ENCODE measurements at regions not wholly inside any gene's neighbourhood (a gene's known extent, or its start where the extent isn't known, plus 50 kb on each side); places are given as distances from the start of the nearest gene placed in this dataset.

- TF ChIP-seq POLR2AphosphoS5 (IDR thresholded peaks at IDR 0.05; ENCODE audit: insufficient read depth, low read depth, low read length) (no peak), MYC (IDR thresholded peaks at IDR 0.05; ENCODE audit: low read depth, low read length) (no peak), EZH2 (IDR thresholded peaks at IDR 0.05; ENCODE audit: borderline replicate concordance, low read depth, low read length, severe bottlenecking) (no peak), FOS (IDR thresholded peaks at IDR 0.05; ENCODE audit: borderline replicate concordance, insufficient read depth, low read length) (no peak), POLR2A (IDR thresholded peaks at IDR 0.05; ENCODE audit: low read depth, low read length) (no peak), GATA2 (IDR thresholded peaks at IDR 0.05; ENCODE audit: insufficient read depth, insufficient read length, low read depth, low read length) (no peak), CTCF (IDR thresholded peaks at IDR 0.05; ENCODE audit: extremely low read depth in 1 of 2, insufficient read depth in 1 of 2, low read depth in 1 of 2, low read length in 2 of 2) (no peak), MAX (IDR thresholded peaks at IDR 0.05; ENCODE audit: insufficient read depth, insufficient read length) (no peak)
- no peak for FAIRE-seq
- Histone ChIP-seq H3K4me3 (replicated peaks in 1 of 3; ENCODE audit: insufficient read depth in 1 of 3, low read depth in 1 of 3, low read length in 3 of 3) (no peak overlapping the region), H3K27me3 (ENCODE audit: control insufficient read depth in 2 of 2, insufficient read depth in 2 of 2, low read length in 2 of 2) (no peaks in the 10 kb centered on the region), H3K4me2 (ENCODE audit: insufficient read depth, low read length) (no peak overlapping the region), H3K4me1 (ENCODE audit: control insufficient read depth, extremely low read depth, insufficient read depth, low read length) (no peaks in the 10 kb centered on the region), H3K36me3 (ENCODE audit: control insufficient read depth in 2 of 2, extremely low read depth in 1 of 2, insufficient read depth in 2 of 2, low read length in 2 of 2) (no peaks in the 10 kb centered on the region), H3K9me3 (replicated peaks; ENCODE audit: control insufficient read depth, insufficient read depth, low read length) (no peaks in the 10 kb centered on the region), H3K9ac (replicated peaks; ENCODE audit: extremely low read depth, insufficient read depth, low read length) (no peak overlapping the region), H4K20me1 (replicated peaks; ENCODE audit: control insufficient read depth, extremely low read depth, insufficient read depth, low read length) (no peaks in the 10 kb centered on the region), H3K9me1 (replicated peaks; ENCODE audit: control insufficient read depth, extremely low read depth, insufficient read depth, low read length) (no peaks in the 10 kb centered on the region), H3K27ac (ENCODE audit: insufficient read depth, low read depth, low read length) (no peak overlapping the region), H3K79me2 (ENCODE audit: control insufficient read depth, insufficient read depth, low read length) (no peaks in the 10 kb centered on the region), H2AFZ (ENCODE audit: low read depth, low read length) (no peak overlapping the region)
- dilution Hi-C loops (cut with MboI; ENCODE audit: extremely low pct_ligation_motif_present, low sequenced_read_pairs): no loop called here
- DNase-seq (ENCODE audit: low read depth, low spot score): no peak
- no TSS peak for BruUV-seq (replicated peaks)
- intact Hi-C loops (cut with micrococcal nuclease): no loop called here
- POLR2A ChIA-PET: no interaction called here
- CTCF ChIA-PET: no interaction called here
Observed at GRCh38 chr11:42598341-42598740, 713.5 kb upstream of the API5 start.

Measured in endothelial cell of umbilical vein (primary cell).